SK-N-SH treated with all-trans-retinoic acid at 6 μM for 48 hours (cell line): ENCODE measurements at regions not wholly inside any gene's neighbourhood (a gene's known extent, or its start where the extent isn't known, plus 50 kb on each side); places are given as distances from the start of the nearest gene placed in this dataset.

ENCODE experiments used
- ATAC-seq: fragments of 200-7000 bp; cut with Tn5 transposase; 3 replicates; pipeline ENCODE4 v1.9.1; 2020; ENCODE audit warnings: mild to moderate bottlenecking, moderate library complexity
- BACH2 ChIP-seq: fragments of 250-450 bp; sonication (Bioruptor Pico); IDR thresholded peaks from 2 replicates; pipeline ENCODE4 v1.9.0; 2021; ENCODE audit warnings: mild to moderate bottlenecking, borderline replicate concordance
- CSDC2 ChIP-seq: fragments of 250-450 bp; sonication (Bioruptor Pico); IDR thresholded peaks from 2 replicates; pipeline ENCODE4 v1.5.0; 2020; ENCODE audit warnings: mild to moderate bottlenecking, moderate library complexity
- ESRRG ChIP-seq: fragments of 250-450 bp; sonication (Bioruptor Pico); IDR thresholded peaks from 2 replicates; pipeline ENCODE4 v1.6.1; 2021; ENCODE audit warnings: mild to moderate bottlenecking
- GLIS3 ChIP-seq: fragments of 250-450 bp; sonication (Bioruptor Pico); IDR thresholded peaks from 2 replicates; pipeline ENCODE4 v1.5.0; 2020; ENCODE audit warnings: mild to moderate bottlenecking, moderate library complexity
- ISL1 ChIP-seq: fragments of 250-450 bp; sonication (Bioruptor Pico); IDR thresholded peaks from 2 replicates; pipeline ENCODE4 v2.1.2; 2022; ENCODE audit warnings: mild to moderate bottlenecking, moderate library complexity
- OSR1 ChIP-seq: fragments of 250-450 bp; sonication (Bioruptor Pico); IDR thresholded peaks from 2 replicates; pipeline ENCODE4 v1.8.0; 2022; ENCODE audit warnings: moderate library complexity, mild to moderate bottlenecking, inconsistent platforms
- PPARA ChIP-seq: fragments of 250-450 bp; sonication (Bioruptor Pico); IDR thresholded peaks from 2 replicates; pipeline ENCODE4 v1.5.0; 2020; ENCODE audit warnings: mild to moderate bottlenecking, borderline replicate concordance
- RARB ChIP-seq: fragments of 250-450 bp; sonication (Bioruptor Pico); IDR thresholded peaks from 2 replicates; pipeline ENCODE4 v1.8.0; 2021; ENCODE audit warnings: mild to moderate bottlenecking, moderate library complexity
- SNAI2 ChIP-seq: fragments of 250-450 bp; sonication (Bioruptor Pico); IDR thresholded peaks from 2 replicates; pipeline ENCODE4 v1.5.0; 2020; ENCODE audit warnings: mild to moderate bottlenecking, moderate library complexity
- TCF4 ChIP-seq: fragments of 250-450 bp; sonication (Bioruptor Pico); IDR thresholded peaks from 2 replicates; pipeline ENCODE4 v1.8.0; 2021; ENCODE audit warnings: mild to moderate bottlenecking, moderate library complexity, borderline replicate concordance
- TOX ChIP-seq: fragments of 250-450 bp; sonication (Bioruptor Pico); IDR thresholded peaks from 2 replicates; pipeline ENCODE4 v1.8.0; 2021; ENCODE audit warnings: mild to moderate bottlenecking, moderate library complexity, borderline replicate concordance
- TSHZ2 ChIP-seq: fragments of 250-450 bp; sonication (Bioruptor Pico); IDR thresholded peaks from 2 replicates; pipeline ENCODE4 v1.5.0; 2020; ENCODE audit warnings: mild to moderate bottlenecking, moderate library complexity
- ZC3H10 ChIP-seq: fragments of 250-450 bp; sonication (Bioruptor Pico); IDR thresholded peaks from 2 replicates; pipeline ENCODE4 v1.5.1; 2021; ENCODE audit warnings: mild to moderate bottlenecking, moderate library complexity
- ZFP3 ChIP-seq: fragments of 250-450 bp; sonication (Bioruptor Pico); IDR thresholded peaks from 2 replicates; pipeline ENCODE4 v1.5.0; 2020; ENCODE audit warnings: mild to moderate bottlenecking, moderate library complexity
- ZFP30 ChIP-seq: fragments of 450-650 bp; formaldehyde crosslinking; IDR thresholded peaks from 2 replicates; pipeline ENCODE4 v1.5.0; 2022; ENCODE audit warnings: mild to moderate bottlenecking, moderate library complexity
- ZNF565 ChIP-seq: fragments of 450-650 bp; formaldehyde crosslinking; conservative IDR thresholded peaks from 2 replicates; pipeline ENCODE4 v1.5.0; 2020; ENCODE audit warnings: low read depth, mild to moderate bottlenecking, moderate library complexity
- ZNF70 ChIP-seq: fragments of 450-650 bp; formaldehyde crosslinking; IDR thresholded peaks from 2 replicates; pipeline ENCODE4 v1.5.0; 2020; ENCODE audit warnings: mild to moderate bottlenecking, moderate library complexity
- ZNF8 ChIP-seq: fragments of 450-650 bp; formaldehyde crosslinking; IDR thresholded peaks from 2 replicates; pipeline ENCODE4 v1.5.0; 2020; ENCODE audit warnings: mild to moderate bottlenecking, moderate library complexity
- TF ChIP-seq, protein P1 (sequence below): fragments of 250-450 bp; sonication (Bioruptor Pico); IDR thresholded peaks from 2 replicates; pipeline ENCODE4 v1.5.1; 2020; ENCODE audit warnings: low read depth, mild to moderate bottlenecking, moderate library complexity
- TF ChIP-seq, protein P2 (sequence below): fragments of 250-450 bp; sonication (Bioruptor Pico); IDR thresholded peaks from 2 replicates; pipeline ENCODE4 v1.8.0; 2020; ENCODE audit warnings: mild to moderate bottlenecking, moderate library complexity, borderline replicate concordance
- TF ChIP-seq, protein P3 (sequence below): fragments of 250-450 bp; sonication (Bioruptor Pico); IDR thresholded peaks from 2 replicates; pipeline ENCODE4 v1.5.1; 2021; ENCODE audit warnings: mild to moderate bottlenecking, moderate library complexity

GRCh38 chr13:88586263-88586662 lies 915.1 kb downstream of the SLITRK5 start:
- ATAC-seq: no peak
- TF ChIP-seq TOX: no peak
- no peak for TF ChIP-seq ESRRG (CRISPR knock-in tag)
- no peak for TF ChIP-seq ZFP30 (CRISPR knock-in tag)
- TF ChIP-seq ZNF8 (CRISPR knock-in tag): no peak
- no peak for TF ChIP-seq ZFP3 (CRISPR knock-in tag)
- no peak for TF ChIP-seq PPARA
- no peak for TF ChIP-seq CSDC2
- TF ChIP-seq OSR1 (CRISPR knock-in tag): no peak

- TF ChIP-seq ZC3H10 (no peak), CSDC2 (no peak), TOX (no peak), ZFP30 (CRISPR knock-in tag) (no peak), BACH2 (no peak), ZNF565 (CRISPR knock-in tag) (no peak), GLIS3 (CRISPR knock-in tag) (no peak), ZNF70 (CRISPR knock-in tag) (no peak), ZFP3 (CRISPR knock-in tag) (no peak), RARB (CRISPR knock-in tag) (no peak), TCF4 (CRISPR knock-in tag) (no peak), PPARA (no peak), TSHZ2 (CRISPR knock-in tag) (no peak), SNAI2 (no peak), OSR1 (CRISPR knock-in tag) (no peak), ZNF8 (CRISPR knock-in tag) (no peak)
- TF ChIP-seq, protein P1, sequence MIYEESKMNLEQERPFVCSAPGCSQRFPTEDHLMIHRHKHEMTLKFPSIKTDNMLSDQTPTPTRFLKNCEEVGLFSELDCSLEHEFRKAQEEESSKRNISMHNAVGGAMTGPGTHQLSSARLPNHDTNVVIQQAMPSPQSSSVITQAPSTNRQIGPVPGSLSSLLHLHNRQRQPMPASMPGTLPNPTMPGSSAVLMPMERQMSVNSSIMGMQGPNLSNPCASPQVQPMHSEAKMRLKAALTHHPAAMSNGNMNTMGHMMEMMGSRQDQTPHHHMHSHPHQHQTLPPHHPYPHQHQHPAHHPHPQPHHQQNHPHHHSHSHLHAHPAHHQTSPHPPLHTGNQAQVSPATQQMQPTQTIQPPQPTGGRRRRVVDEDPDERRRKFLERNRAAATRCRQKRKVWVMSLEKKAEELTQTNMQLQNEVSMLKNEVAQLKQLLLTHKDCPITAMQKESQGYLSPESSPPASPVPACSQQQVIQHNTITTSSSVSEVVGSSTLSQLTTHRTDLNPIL (CRISPR knock-in tag): no peak
- TF ChIP-seq, protein P2, sequence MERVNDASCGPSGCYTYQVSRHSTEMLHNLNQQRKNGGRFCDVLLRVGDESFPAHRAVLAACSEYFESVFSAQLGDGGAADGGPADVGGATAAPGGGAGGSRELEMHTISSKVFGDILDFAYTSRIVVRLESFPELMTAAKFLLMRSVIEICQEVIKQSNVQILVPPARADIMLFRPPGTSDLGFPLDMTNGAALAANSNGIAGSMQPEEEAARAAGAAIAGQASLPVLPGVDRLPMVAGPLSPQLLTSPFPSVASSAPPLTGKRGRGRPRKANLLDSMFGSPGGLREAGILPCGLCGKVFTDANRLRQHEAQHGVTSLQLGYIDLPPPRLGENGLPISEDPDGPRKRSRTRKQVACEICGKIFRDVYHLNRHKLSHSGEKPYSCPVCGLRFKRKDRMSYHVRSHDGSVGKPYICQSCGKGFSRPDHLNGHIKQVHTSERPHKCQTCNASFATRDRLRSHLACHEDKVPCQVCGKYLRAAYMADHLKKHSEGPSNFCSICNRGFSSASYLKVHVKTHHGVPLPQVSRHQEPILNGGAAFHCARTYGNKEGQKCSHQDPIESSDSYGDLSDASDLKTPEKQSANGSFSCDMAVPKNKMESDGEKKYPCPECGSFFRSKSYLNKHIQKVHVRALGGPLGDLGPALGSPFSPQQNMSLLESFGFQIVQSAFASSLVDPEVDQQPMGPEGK (CRISPR knock-in tag): no peak
- TF ChIP-seq, protein P3, sequence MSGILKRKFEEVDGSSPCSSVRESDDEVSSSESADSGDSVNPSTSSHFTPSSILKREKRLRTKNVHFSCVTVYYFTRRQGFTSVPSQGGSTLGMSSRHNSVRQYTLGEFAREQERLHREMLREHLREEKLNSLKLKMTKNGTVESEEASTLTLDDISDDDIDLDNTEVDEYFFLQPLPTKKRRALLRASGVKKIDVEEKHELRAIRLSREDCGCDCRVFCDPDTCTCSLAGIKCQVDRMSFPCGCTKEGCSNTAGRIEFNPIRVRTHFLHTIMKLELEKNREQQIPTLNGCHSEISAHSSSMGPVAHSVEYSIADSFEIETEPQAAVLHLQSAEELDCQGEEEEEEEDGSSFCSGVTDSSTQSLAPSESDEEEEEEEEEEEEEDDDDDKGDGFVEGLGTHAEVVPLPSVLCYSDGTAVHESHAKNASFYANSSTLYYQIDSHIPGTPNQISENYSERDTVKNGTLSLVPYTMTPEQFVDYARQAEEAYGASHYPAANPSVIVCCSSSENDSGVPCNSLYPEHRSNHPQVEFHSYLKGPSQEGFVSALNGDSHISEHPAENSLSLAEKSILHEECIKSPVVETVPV (CRISPR knock-in tag): no peak
- ATAC-seq: no peak
Observed at GRCh38 chr13:88590574-88590973, 919.4 kb downstream of the SLITRK5 start.

DNA sequence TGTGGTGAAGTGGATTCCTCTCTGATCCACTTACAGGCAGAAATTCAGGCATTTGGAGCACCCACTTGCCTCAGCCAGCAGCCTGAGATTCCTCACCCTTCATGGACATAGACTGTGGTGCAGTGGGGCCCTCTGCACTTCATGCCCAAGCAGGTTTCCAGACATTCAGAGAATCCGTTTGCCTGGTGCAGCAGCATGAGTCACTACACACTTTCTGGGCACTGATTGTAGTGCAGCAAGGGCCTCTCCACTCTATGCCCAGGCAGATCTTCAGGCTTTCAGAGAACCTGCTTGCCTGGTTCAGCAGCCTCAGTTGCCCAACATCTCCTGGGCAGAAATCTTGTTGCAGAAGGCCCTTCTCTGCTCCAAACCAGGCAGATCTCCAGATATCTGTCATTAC lies 920.9 kb downstream of the SLITRK5 start:
- TF ChIP-seq, protein P1 (CRISPR knock-in tag): no peak
- no peak for TF ChIP-seq SNAI2
- no peak for TF ChIP-seq RARB (CRISPR knock-in tag)
- TF ChIP-seq ISL1 (CRISPR knock-in tag): no peak
- TF ChIP-seq ZFP30 (CRISPR knock-in tag): no peak
- no peak for TF ChIP-seq TSHZ2 (CRISPR knock-in tag)
- TF ChIP-seq TCF4 (CRISPR knock-in tag): no peak
- TF ChIP-seq ZC3H10: no peak
- no peak for TF ChIP-seq ESRRG (CRISPR knock-in tag)
- TF ChIP-seq, protein P2 (CRISPR knock-in tag): no peak
- no peak for TF ChIP-seq PPARA
- TF ChIP-seq ZNF565 (CRISPR knock-in tag): no peak
- no peak for TF ChIP-seq BACH2

More for the DNA sequence above, 920.9 kb downstream of the SLITRK5 start:
- no peak for ATAC-seq
